ENCODE measurements at regions not wholly inside any gene's neighbourhood (a gene's known extent, or its start where the extent isn't known, plus 50 kb on each side); places are given as distances from the start of the nearest gene placed in this dataset.

DNA sequence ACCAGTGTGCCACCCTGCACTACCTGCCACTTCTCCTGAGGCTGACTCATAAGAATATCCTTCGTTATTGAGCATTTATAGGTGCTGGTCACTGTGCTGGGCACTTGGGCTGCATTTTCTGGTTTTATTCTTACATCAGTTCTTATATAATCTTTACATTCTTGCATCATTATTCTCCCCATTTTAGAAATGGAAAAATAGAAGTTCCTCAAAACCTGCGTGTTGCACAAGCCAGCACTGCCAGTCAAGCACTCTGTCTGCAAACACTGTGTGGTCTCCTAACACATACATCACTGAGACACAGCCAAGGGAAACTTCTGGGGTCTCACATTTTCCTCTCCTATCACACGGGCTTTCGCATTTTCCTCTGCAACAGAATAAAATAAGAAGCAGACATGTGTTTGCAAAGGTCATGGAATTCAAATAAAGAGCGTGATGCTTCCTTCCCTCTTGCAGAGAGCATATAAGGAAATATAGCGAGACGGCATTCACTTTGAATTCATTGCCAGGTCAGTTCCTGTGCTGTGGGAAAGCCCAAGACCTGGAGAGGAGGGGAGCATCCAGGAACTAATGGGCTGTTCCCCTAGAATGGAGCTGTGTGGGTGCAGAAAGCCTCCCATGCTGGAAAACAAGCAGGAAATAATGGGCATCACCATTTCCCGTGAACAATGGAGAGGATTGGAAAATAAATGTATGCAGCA, 73.9 kb upstream of the SEZ6L start (continued):
- TF ChIP-seq, protein P1, sequence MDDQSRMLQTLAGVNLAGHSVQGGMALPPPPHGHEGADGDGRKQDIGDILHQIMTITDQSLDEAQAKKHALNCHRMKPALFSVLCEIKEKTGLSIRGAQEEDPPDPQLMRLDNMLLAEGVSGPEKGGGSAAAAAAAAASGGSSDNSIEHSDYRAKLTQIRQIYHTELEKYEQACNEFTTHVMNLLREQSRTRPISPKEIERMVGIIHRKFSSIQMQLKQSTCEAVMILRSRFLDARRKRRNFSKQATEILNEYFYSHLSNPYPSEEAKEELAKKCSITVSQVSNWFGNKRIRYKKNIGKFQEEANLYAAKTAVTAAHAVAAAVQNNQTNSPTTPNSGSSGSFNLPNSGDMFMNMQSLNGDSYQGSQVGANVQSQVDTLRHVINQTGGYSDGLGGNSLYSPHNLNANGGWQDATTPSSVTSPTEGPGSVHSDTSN (IDR thresholded peaks at IDR 0.05) = no peak
- TF ChIP-seq USF2 (IDR thresholded peaks at IDR 0.05; ENCODE audit: borderline replicate concordance, low read depth, low read length) = no peak
- no peak for TF ChIP-seq MXI1 (IDR thresholded peaks at IDR 0.05; ENCODE audit: low read depth, low read length)
- TF ChIP-seq GABPA (IDR thresholded peaks at IDR 0.05; ENCODE audit: low read depth) = no peak
- TF ChIP-seq, protein P2, sequence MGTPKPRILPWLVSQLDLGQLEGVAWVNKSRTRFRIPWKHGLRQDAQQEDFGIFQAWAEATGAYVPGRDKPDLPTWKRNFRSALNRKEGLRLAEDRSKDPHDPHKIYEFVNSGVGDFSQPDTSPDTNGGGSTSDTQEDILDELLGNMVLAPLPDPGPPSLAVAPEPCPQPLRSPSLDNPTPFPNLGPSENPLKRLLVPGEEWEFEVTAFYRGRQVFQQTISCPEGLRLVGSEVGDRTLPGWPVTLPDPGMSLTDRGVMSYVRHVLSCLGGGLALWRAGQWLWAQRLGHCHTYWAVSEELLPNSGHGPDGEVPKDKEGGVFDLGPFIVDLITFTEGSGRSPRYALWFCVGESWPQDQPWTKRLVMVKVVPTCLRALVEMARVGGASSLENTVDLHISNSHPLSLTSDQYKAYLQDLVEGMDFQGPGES (IDR thresholded peaks at IDR 0.05; ENCODE audit: low read depth, low read length) = no peak
- TF ChIP-seq RXRA (IDR thresholded peaks at IDR 0.05; ENCODE audit: borderline replicate concordance, low read depth) = no peak

DNA sequence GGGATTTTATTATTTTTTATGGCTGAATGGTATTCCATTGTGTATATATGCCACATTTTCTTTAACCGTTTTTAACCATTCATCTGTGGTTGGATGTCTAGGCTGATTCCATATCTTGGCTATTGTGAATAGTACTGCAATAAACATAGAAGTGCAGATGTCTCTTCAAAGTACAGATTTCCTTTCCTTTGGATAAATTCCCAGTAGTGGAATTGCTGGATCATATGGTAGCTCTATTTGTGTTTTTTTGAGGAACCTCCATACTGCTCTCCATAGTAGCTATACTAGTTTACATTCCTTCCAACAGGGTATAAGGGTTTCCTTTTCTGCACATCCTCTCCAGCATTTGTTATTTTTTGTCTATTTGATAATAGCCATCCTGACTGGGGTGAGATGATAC, 71.9 kb upstream of the SEZ6L start:
- Histone ChIP-seq H3K4me3 (ENCODE audit: low read depth in 2 of 2, low read length in 1 of 2) (no peak overlapping the region), H3K9me2 (no peaks in the 10 kb centered on the region), H3K4me1 (ENCODE audit: control insufficient read depth in 1 of 2, insufficient read depth in 2 of 2, low read depth in 1 of 2, low read length in 1 of 2) (no peaks in the 10 kb centered on the region), H3F3A (replicated peaks; ENCODE audit: insufficient read depth) (no peaks in the 10 kb centered on the region), H3K27ac (ENCODE audit: low read depth in 2 of 2, low read length in 1 of 2) (no peak overlapping the region), H4K20me1 (ENCODE audit: insufficient read depth) (no peaks in the 10 kb centered on the region), H3K9me3 (no peaks in the 10 kb centered on the region), H2AFZ (ENCODE audit: low read depth) (no peak overlapping the region), H3K9ac (no peak overlapping the region), H3K36me3 (replicated peaks in 1 of 2; ENCODE audit: control insufficient read depth in 1 of 2, insufficient read depth in 2 of 2, low read length in 1 of 2) (no peaks in the 10 kb centered on the region), H3K79me2 (ENCODE audit: insufficient read depth) (no peaks in the 10 kb centered on the region), H3K27me3 (ENCODE audit: insufficient read depth) (no peaks in the 10 kb centered on the region), H3K4me2 (no peak overlapping the region)
- CTCF ChIA-PET = interaction anchor here (1.0 kb wide), 1 partner anchor 75 kb away, joined by 3 read pairs; no protein-coding TSS in a partner anchor
- POLR2A ChIA-PET = no interaction called here
- 21% methylated on average over 1 of the region's 1 CpG for WGBS (ENCODE audit: low lambda C conversion rate)
- DNase-seq = no peak
- TF ChIP-seq NFIC (IDR thresholded peaks at IDR 0.05; ENCODE audit: borderline replicate concordance) = no peak
- TF ChIP-seq, protein P3, sequence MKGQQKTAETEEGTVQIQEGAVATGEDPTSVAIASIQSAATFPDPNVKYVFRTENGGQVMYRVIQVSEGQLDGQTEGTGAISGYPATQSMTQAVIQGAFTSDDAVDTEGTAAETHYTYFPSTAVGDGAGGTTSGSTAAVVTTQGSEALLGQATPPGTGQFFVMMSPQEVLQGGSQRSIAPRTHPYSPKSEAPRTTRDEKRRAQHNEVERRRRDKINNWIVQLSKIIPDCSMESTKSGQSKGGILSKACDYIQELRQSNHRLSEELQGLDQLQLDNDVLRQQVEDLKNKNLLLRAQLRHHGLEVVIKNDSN (IDR thresholded peaks at IDR 0.05; ENCODE audit: borderline replicate concordance, low read depth) = no peak
- TF ChIP-seq CTCF (IDR thresholded peaks at IDR 0.05) = no peak
- no peak for TF ChIP-seq RCOR1 (IDR thresholded peaks at IDR 0.05; ENCODE audit: low read length)
- TF ChIP-seq JUND (IDR thresholded peaks at IDR 0.05) = no peak
- TF ChIP-seq GATA2 (CRISPR knock-in tag; IDR thresholded peaks at IDR 0.05) = no peak
- TF ChIP-seq, protein P1 (IDR thresholded peaks at IDR 0.05) = no peak
- no peak for TF ChIP-seq RXRA (IDR thresholded peaks at IDR 0.05; ENCODE audit: borderline replicate concordance, low read depth)
- no peak for TF ChIP-seq FOSL2 (IDR thresholded peaks at IDR 0.05; ENCODE audit: borderline replicate concordance, low read depth)
- no peak for TF ChIP-seq SMC3 (IDR thresholded peaks at IDR 0.05; ENCODE audit: low read depth, low read length)
